Neural cell (in vitro differentiated cells): ENCODE measurements at regions not wholly inside any gene's neighbourhood (a gene's known extent, or its start where the extent isn't known, plus 50 kb on each side); places are given as distances from the start of the nearest gene placed in this dataset.

Experiments
- H2AFZ ChIP-seq: fragments of 200-600, 300-800 bp; sonication (generic), shearing (Covaris generic); 2 replicates; pipeline ENCODE4 v1.6.0; 2014; ENCODE audit warnings: low read depth, mild to moderate bottlenecking, antibody characterized with exemption, low read length, moderate library complexity
- H3F3A ChIP-seq: fragments of 200-600 bp; shearing (Covaris generic); 2 replicates; pipeline ENCODE4 v1.6.1; 2016; ENCODE audit warnings: mild to moderate bottlenecking, moderate library complexity, mixed read lengths, antibody characterized with exemption, low read length; ENCODE audit not compliant: insufficient read depth, poor library complexity, severe bottlenecking
- H3K27ac ChIP-seq: fragments of 200-600, 300-800 bp; sonication (generic), shearing (Covaris generic); 2 replicates; pipeline ENCODE4 v1.5.1; 2014; ENCODE audit warnings: mild to moderate bottlenecking, low read length, moderate library complexity
- H3K27me3 ChIP-seq: fragments of 300-800, 200-600 bp; sonication (generic), shearing (Covaris generic); 2 replicates; pipeline ENCODE4 v1.6.0; 2014; ENCODE audit warnings: mild to moderate bottlenecking, low read depth, low read length, moderate library complexity; ENCODE audit not compliant: insufficient read depth
- H3K36me3 ChIP-seq: fragments of 300-800, 200-600 bp; sonication (generic), shearing (Covaris generic); 2 replicates; pipeline ENCODE4 v1.5.1; 2014; ENCODE audit warnings: mild to moderate bottlenecking, antibody characterized with exemption, low read length, moderate library complexity; ENCODE audit not compliant: insufficient read depth
- H3K4me2 ChIP-seq: fragments of 300-800, 200-600 bp; sonication (generic), shearing (Covaris generic); 2 replicates; pipeline ENCODE4 v1.6.0; 2014; ENCODE audit warnings: mild to moderate bottlenecking, low read length
- H3K4me3 ChIP-seq: fragments of 300-800, 200-600 bp; sonication (generic), shearing (Covaris generic); 2 replicates; pipeline ENCODE4 v1.5.1; 2014; ENCODE audit warnings: mild to moderate bottlenecking, low read length, moderate library complexity
- H3K79me2 ChIP-seq: fragments of 200-600 bp; shearing (Covaris generic); replicated peaks from 2 replicates; pipeline ENCODE4 v1.6.0; 2014; ENCODE audit warnings: mild to moderate bottlenecking, low read length, moderate library complexity; ENCODE audit not compliant: insufficient read depth
- H3K9ac ChIP-seq: fragments of 300-800, 200-600 bp; sonication (generic), shearing (Covaris generic); 2 replicates; pipeline ENCODE4 v1.6.1; 2016; ENCODE audit warnings: mild to moderate bottlenecking, low read length, mixed read lengths
- H3K9me2 ChIP-seq: fragments of 200-600 bp; shearing (Covaris generic); 2 replicates; pipeline ENCODE4 v1.6.1; 2016; ENCODE audit warnings: mild to moderate bottlenecking, low read length, mixed read lengths; ENCODE audit not compliant: insufficient read depth
- H3K9me3 ChIP-seq: fragments of 200-600, 300-800 bp; sonication (generic), shearing (Covaris generic); 2 replicates; pipeline ENCODE4 v1.6.1; 2016; ENCODE audit warnings: mild to moderate bottlenecking, mixed run types, low read length, moderate library complexity, mixed read lengths
- H4K20me1 ChIP-seq: fragments of 200-600 bp; shearing (Covaris generic); 2 replicates; pipeline ENCODE4 v1.6.1; 2016; ENCODE audit warnings: mild to moderate bottlenecking, mixed run types; ENCODE audit not compliant: insufficient read depth
- EP300 ChIP-seq: fragments of 450-650 bp; conservative IDR thresholded peaks from 2 replicates; pipeline ENCODE4 v1.6.1; 2014; ENCODE audit warnings: antibody characterized with exemption, mild to moderate bottlenecking, moderate library complexity; ENCODE audit not compliant: poor library complexity, severe bottlenecking
- EZH2 ChIP-seq: fragments of 200-600, 300-800 bp; shearing (Covaris generic), sonication (generic); IDR thresholded peaks from 2 replicates; pipeline ENCODE4 v1.6.1; 2014; ENCODE audit warnings: antibody characterized with exemption, low read length, borderline replicate concordance, mild to moderate bottlenecking; ENCODE audit not compliant: insufficient read depth, poor library complexity, severe bottlenecking
- MXI1 ChIP-seq: fragments of 450-650 bp; conservative IDR thresholded peaks from 2 replicates; pipeline ENCODE4 v1.6.1; 2014; ENCODE audit warnings: antibody characterized with exemption, mild to moderate bottlenecking; ENCODE audit not compliant: poor library complexity, severe bottlenecking
- POLR2AphosphoS5 ChIP-seq: IDR thresholded peaks from 2 replicates; pipeline ENCODE4 v1.6.1; 2012
- RAD21 ChIP-seq: fragments of 450-650 bp; conservative IDR thresholded peaks from 2 replicates; pipeline ENCODE4 v1.6.1; 2014; ENCODE audit warnings: antibody characterized with exemption, mild to moderate bottlenecking, moderate library complexity
- SMC3 ChIP-seq: fragments of 450-650 bp; conservative IDR thresholded peaks from 2 replicates; pipeline ENCODE4 v1.6.1; 2014; ENCODE audit warnings: antibody characterized with exemption, mild to moderate bottlenecking, moderate library complexity; ENCODE audit not compliant: poor library complexity
- TAF1 ChIP-seq: IDR thresholded peaks from 2 replicates; pipeline ENCODE4 v1.6.1; 2012; ENCODE audit warnings: low read depth
- TF ChIP-seq, protein P1 (sequence below): fragments of 450-650 bp; IDR thresholded peaks from 2 replicates; pipeline ENCODE4 v1.5.1; 2014; ENCODE audit warnings: antibody characterized with exemption, mild to moderate bottlenecking, moderate library complexity; ENCODE audit not compliant: poor library complexity, severe bottlenecking
- TF ChIP-seq, protein P2 (sequence below): IDR thresholded peaks from 2 replicates; pipeline ENCODE4 v1.6.1; 2012; ENCODE audit warnings: borderline replicate concordance

DNA sequence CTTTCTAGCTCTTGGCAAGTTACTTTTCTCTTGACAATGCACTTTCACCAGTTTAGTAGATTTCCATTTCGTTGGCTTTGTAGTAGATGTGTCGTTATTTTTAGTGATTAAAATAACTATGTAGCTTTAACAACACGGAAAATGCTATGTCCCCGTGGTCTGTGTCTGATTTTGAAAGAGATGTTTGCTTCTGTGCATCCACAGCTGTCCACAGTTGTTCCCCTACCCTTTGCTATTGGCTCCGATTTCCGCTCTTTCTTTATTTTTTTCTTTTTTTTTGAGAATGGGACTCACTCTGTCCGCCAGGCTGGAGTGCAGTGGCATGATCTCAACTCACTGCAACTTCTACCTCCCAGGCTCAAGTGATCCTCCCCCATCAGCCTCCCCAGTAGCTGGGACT, 533.9 kb downstream of the IRX1 start:
- Histone ChIP-seq H3F3A (no peaks in the 10 kb centered on the region), H3K27ac (no peak overlapping the region), H3K36me3 (no peaks in the 10 kb centered on the region), H3K79me2 (no peaks in the 10 kb centered on the region), H4K20me1 (no peaks in the 10 kb centered on the region), H3K9me3 (no peaks in the 10 kb centered on the region), H2AFZ (no peak overlapping the region), H3K9ac (no peak overlapping the region), H3K4me2 (no peak overlapping the region), H3K27me3 (no peaks in the 10 kb centered on the region), H3K4me3 (no peak overlapping the region), H3K9me2 (no peaks in the 10 kb centered on the region)
- TF ChIP-seq POLR2AphosphoS5 (no peak), SMC3 (no peak), MXI1 (no peak), EZH2 (no peak), TAF1 (no peak), EP300 (no peak), RAD21 (no peak)
- TF ChIP-seq, protein P1, sequence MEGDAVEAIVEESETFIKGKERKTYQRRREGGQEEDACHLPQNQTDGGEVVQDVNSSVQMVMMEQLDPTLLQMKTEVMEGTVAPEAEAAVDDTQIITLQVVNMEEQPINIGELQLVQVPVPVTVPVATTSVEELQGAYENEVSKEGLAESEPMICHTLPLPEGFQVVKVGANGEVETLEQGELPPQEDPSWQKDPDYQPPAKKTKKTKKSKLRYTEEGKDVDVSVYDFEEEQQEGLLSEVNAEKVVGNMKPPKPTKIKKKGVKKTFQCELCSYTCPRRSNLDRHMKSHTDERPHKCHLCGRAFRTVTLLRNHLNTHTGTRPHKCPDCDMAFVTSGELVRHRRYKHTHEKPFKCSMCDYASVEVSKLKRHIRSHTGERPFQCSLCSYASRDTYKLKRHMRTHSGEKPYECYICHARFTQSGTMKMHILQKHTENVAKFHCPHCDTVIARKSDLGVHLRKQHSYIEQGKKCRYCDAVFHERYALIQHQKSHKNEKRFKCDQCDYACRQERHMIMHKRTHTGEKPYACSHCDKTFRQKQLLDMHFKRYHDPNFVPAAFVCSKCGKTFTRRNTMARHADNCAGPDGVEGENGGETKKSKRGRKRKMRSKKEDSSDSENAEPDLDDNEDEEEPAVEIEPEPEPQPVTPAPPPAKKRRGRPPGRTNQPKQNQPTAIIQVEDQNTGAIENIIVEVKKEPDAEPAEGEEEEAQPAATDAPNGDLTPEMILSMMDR, result no peak
- TF ChIP-seq, protein P2, sequence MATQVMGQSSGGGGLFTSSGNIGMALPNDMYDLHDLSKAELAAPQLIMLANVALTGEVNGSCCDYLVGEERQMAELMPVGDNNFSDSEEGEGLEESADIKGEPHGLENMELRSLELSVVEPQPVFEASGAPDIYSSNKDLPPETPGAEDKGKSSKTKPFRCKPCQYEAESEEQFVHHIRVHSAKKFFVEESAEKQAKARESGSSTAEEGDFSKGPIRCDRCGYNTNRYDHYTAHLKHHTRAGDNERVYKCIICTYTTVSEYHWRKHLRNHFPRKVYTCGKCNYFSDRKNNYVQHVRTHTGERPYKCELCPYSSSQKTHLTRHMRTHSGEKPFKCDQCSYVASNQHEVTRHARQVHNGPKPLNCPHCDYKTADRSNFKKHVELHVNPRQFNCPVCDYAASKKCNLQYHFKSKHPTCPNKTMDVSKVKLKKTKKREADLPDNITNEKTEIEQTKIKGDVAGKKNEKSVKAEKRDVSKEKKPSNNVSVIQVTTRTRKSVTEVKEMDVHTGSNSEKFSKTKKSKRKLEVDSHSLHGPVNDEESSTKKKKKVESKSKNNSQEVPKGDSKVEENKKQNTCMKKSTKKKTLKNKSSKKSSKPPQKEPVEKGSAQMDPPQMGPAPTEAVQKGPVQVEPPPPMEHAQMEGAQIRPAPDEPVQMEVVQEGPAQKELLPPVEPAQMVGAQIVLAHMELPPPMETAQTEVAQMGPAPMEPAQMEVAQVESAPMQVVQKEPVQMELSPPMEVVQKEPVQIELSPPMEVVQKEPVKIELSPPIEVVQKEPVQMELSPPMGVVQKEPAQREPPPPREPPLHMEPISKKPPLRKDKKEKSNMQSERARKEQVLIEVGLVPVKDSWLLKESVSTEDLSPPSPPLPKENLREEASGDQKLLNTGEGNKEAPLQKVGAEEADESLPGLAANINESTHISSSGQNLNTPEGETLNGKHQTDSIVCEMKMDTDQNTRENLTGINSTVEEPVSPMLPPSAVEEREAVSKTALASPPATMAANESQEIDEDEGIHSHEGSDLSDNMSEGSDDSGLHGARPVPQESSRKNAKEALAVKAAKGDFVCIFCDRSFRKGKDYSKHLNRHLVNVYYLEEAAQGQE, result no peak

DNA sequence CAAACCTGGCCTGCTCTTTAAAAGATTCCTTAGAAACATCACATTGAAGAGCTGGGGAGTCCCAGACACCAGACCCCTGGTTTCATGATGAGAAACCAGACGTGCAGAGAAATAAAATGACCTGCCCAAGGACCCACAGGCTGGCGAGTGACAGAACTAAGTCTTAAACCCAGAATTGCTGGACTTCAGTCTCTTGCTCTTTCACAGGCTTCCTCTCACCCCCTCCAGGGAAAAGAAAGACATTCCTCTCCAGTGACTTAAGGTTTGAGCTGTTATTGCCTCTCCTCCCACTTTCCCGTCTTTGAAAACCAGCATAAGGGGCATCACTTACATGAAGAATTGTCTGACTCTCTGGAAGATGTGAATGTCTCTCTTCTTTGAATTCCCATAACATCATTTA, 535.2 kb downstream of the IRX1 start:
- Histone ChIP-seq H3K36me3 (no peaks in the 10 kb centered on the region), H2AFZ (no peak overlapping the region), H3K4me3 (no peak overlapping the region), H3K27ac (no peak overlapping the region), H4K20me1 (no peaks in the 10 kb centered on the region), H3K9me2 (no peaks in the 10 kb centered on the region), H3K79me2 (no peaks in the 10 kb centered on the region), H3K9me3 (no peaks in the 10 kb centered on the region), H3F3A (no peaks in the 10 kb centered on the region), H3K9ac (no peak overlapping the region), H3K27me3 (no peaks in the 10 kb centered on the region), H3K4me2 (no peak overlapping the region)
- TF ChIP-seq EP300, result no peak
- TF ChIP-seq, protein P1, result no peak
- no peak for TF ChIP-seq TAF1
- no peak for TF ChIP-seq MXI1
- TF ChIP-seq, protein P2, result no peak
- TF ChIP-seq SMC3, result no peak
- no peak for TF ChIP-seq RAD21
- no peak for TF ChIP-seq POLR2AphosphoS5
- TF ChIP-seq EZH2, result no peak
